Mucosa of rectum (tissue), 2 donors: ENCODE measurements at regions not wholly inside any gene's neighbourhood (a gene's known extent, or its start where the extent isn't known, plus 50 kb on each side); places are given as distances from the start of the nearest gene placed in this dataset.
"Not testable (repeated sequence)": the region's sequence is repeated elsewhere in the genome, so short reads cannot be mapped to it uniquely, and the experiment has no call there.

Experiments used
- H3K27ac ChIP-seq, 2 donors: one replicate each; pipeline ENCODE4 v1.7.0; 2013; ENCODE audit warnings: inconsistent platforms in 2 of 2, low read depth in 2 of 2, low read length in 2 of 2
- H3K27me3 ChIP-seq, 2 donors: one replicate each; pipeline ENCODE4 v1.7.0; 2013; ENCODE audit warnings: low read length in 2 of 2; ENCODE audit not compliant: control insufficient read depth in 2 of 2, insufficient read depth in 2 of 2
- H3K36me3 ChIP-seq, 2 donors: one replicate each; pipeline ENCODE4 v1.7.0; 2013; ENCODE audit warnings: low read length in 2 of 2; ENCODE audit not compliant: control insufficient read depth in 2 of 2, insufficient read depth in 2 of 2
- H3K4me1 ChIP-seq, 2 donors: one replicate each; pipeline ENCODE4 v1.7.0; 2013; ENCODE audit warnings: low read length in 2 of 2, mild to moderate bottlenecking in 1 of 2; ENCODE audit not compliant: control insufficient read depth in 2 of 2, insufficient read depth in 2 of 2
- H3K4me3 ChIP-seq, 2 donors: one replicate each; pipeline ENCODE4 v1.7.0; 2013; ENCODE audit warnings: low read length in 2 of 2
- H3K9ac ChIP-seq, 2 donors: one replicate each; pipeline ENCODE4 v1.7.0; 2013; ENCODE audit warnings: low read length in 2 of 2, low read depth in 1 of 2, mild to moderate bottlenecking in 1 of 2
- H3K9me3 ChIP-seq, 2 donors: one replicate each; pipeline ENCODE4 v1.7.0; 2013; ENCODE audit warnings: low read length in 2 of 2; ENCODE audit not compliant: control insufficient read depth in 2 of 2
- donor health status: healthy.
- donor health status: Normal muscosa, but diverticular disease.

DNA sequence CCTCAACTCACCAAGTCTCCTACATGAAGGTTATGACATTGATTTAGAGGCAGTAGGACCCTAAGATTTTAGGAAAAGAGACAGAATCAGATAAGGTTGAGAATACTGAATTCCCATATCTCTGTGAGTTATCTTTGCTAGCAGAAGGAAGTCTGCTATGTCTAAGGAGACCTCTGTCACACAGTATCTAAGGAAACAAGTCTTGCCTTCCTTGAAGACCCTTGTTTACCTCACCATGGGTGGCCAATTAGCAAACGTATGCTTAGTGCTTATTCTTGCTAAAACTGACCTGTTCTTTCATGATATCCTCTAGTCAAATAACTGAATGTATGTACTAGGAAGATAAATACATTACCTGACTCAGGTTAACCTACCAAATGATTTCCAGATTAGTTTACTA, 855.4 kb upstream of the SLITRK1 start:
- Histone ChIP-seq H3K27me3 (no peaks in the 10 kb centered on the region), H3K9ac (no peak overlapping the region)

DNA sequence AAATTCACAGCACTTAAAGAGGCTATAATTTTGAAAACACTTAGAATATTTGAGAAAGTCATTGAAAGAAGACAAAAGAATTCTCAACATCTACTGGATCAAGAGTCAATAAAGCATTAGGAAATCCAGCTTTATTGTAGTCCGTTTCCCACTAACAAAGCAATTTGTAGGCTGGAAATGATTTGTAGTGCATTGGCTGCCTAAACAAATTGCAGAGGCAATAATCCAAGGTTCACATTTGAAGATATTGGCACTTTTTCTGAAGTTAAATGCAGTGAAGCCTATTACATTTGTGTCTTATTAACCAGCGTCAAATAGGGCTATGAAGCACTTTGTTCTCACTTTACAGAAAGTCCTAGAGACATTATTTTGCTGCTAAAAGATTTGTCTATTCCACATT, 848.1 kb upstream of the SLITRK1 start:
- no peak overlapping the region for H3K9ac ChIP-seq
- H3K4me3 ChIP-seq: no peak overlapping the region
- no peaks in the 10 kb centered on the region for H3K27me3 ChIP-seq
- H3K27ac ChIP-seq: no peak overlapping the region
- H3K9me3 ChIP-seq: no peaks in the 10 kb centered on the region
- H3K4me1 ChIP-seq: no peaks in the 10 kb centered on the region
- H3K36me3 ChIP-seq: no peaks in the 10 kb centered on the region

More for the DNA sequence above, 855.4 kb upstream of the SLITRK1 start:
- Histone ChIP-seq H3K4me3 (no peak overlapping the region), H3K4me1 (no peaks in the 10 kb centered on the region), H3K36me3 (no peaks in the 10 kb centered on the region), H3K9me3 (no peaks in the 10 kb centered on the region), H3K27ac (no peak overlapping the region)

DNA sequence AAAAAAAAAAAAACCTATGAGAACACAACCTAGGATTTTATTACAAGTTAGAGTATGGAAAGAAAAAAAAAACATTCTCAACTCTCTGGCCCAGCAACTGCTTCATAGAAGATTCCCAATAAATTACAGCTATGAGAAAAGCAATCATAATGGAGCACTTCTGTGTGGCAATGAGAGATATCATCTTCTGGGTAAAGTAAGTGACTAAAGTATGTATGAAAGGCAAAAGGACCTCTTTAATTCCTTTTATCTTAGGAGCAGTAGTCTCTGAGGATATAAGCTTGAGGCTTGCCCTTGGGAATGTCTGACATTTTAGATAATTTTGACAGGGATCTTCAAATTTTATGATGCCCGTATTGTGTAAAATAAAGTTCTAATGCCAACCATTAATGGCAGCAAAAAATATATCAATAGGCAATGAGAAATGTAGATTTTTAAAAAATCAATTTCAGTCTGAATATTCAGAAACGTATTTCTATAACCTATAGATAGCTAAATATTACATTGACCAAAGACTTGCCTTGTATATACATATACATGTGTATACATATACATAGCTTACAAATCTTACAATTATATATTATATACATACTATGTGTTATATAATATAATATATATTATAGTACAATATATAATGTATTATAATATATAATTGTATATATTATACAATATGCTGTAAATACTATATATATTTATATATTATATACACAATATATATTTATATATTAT, 823.9 kb upstream of the SLITRK1 start:
- Histone ChIP-seq H3K27me3 (no peaks in the 10 kb centered on the region), H3K4me1 (no peaks in the 10 kb centered on the region), H3K36me3 (no peaks in the 10 kb centered on the region), H3K27ac (no peak overlapping the region), H3K4me3 (no peak overlapping the region), H3K9me3 (no peaks in the 10 kb centered on the region), H3K9ac (no peak overlapping the region)

DNA sequence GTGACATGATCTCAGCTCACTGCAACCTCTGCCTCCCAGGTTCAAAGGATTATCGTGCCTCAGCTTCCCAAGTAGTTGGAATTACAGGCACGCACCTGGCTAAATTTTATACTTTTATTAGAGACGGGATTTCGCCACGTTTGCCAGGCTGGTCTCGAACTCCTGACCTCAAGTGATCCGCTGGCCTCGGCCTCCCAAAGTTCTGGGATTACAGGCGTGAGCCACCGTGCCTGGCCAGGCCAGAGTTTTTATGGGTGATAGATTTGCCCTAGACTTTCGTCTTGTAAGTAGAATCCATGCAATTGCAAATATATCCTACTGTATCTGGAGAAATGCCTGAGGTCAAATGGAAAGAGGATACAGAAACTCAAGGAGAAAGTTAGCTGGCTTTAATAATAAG, 819.9 kb upstream of the SLITRK1 start:
- H3K9ac ChIP-seq: no peak overlapping the region
- H3K4me3 ChIP-seq: no peak overlapping the region
- no peaks in the 10 kb centered on the region for H3K9me3 ChIP-seq
- no peaks in the 10 kb centered on the region for H3K36me3 ChIP-seq
- H3K4me1 ChIP-seq: no peaks in the 10 kb centered on the region
- no peak overlapping the region for H3K27ac ChIP-seq
- H3K27me3 ChIP-seq: no peaks in the 10 kb centered on the region

DNA sequence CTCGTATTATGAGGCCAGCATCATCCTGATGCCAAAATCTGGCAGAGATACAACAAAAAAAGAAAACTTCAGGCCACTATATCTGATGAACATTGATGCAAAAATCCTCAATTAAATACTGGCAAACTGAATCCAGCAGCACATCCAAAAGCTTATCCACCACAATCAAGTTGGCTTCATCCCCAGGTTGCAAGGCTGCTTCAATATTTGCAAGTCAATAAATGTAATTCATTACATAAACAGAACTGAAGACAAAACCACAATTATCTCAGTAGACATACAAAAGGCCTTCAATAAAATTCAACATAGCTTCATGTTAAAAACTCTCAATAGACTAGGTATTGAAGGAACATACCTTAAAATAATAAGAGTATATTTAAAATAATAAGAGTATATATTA, 815.3 kb upstream of the SLITRK1 start:
- H3K4me1 ChIP-seq, H3K36me3 ChIP-seq, H3K9ac ChIP-seq, H3K4me3 ChIP-seq, H3K27ac ChIP-seq, H3K9me3 ChIP-seq, H3K27me3 ChIP-seq: not testable (repeated sequence)

DNA sequence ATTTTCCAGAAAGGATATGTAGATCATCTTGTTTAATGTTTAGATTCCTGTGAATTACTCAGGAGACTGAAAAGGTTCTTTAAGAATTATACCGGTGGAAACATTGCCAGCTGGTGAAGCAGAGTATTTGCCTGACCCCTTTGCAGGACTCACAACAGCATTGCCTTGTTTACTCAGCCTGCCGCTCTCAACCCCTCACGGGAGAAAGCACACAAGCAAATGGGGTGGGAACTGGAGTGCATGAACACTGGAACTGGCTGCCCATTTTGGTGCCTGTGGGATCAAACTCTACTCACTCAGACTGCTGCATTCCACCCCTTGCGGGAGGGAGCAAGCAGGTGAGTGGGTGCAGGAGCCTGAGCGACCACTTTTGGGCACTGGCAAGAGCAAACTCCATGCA, 804.7 kb upstream of the SLITRK1 start:
- H3K27ac ChIP-seq: no peak overlapping the region
- no peak overlapping the region for H3K4me3 ChIP-seq
- no peaks in the 10 kb centered on the region for H3K27me3 ChIP-seq
- H3K9ac ChIP-seq: no peak overlapping the region
- no peaks in the 10 kb centered on the region for H3K36me3 ChIP-seq
- H3K4me1 ChIP-seq: no peaks in the 10 kb centered on the region
- H3K9me3 ChIP-seq: peaks cover 0 to 5% of the 10 kb centered on the region in 2 donors

DNA sequence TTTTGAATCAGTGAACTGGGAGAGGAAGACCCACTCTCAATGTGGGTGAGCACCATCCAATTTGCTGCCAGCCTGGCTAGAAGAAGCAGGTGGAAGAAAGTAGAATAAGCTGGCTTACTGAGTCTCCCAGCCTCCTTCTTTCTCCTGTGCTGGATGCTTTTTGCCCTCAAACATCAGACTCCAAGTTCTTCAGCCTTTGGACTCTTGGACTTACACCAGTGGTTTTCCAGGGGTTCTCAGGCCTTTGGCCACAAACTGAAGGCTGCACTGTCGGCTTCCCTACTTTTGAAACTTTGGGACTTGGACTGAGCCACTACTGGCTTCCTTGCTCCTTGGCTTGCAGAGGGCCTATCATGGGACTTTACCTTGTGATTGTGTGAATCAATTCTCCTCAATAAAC, 804.2 kb upstream of the SLITRK1 start:
- Histone ChIP-seq H3K4me1 (no peaks in the 10 kb centered on the region), H3K27me3 (no peaks in the 10 kb centered on the region), H3K9ac (no peak overlapping the region), H3K27ac (no peak overlapping the region), H3K4me3 (no peak overlapping the region), H3K9me3 (peaks cover 0 to 5% of the 10 kb centered on the region in 2 donors), H3K36me3 (no peaks in the 10 kb centered on the region)

DNA sequence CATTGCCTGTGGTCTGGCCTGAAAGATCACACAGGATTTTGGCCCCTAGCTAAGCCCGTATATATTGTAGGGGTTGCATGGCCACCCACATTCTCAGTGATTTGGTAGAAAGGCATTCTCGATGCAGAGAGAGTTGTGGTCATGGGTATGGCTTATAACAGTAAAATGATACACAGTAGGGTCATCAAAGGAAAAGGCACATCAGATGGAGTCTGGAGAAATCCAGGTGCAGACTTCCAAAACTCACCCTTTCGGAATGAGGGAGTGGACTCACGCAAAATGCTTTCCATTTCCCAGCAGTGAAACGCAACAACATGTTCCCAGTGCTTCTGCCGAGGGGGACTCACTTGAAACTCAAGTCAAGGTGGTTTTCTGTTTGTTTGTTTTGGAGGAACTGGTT, 802.5 kb upstream of the SLITRK1 start:
- Histone ChIP-seq H3K27me3 (no peaks in the 10 kb centered on the region), H3K36me3 (no peaks in the 10 kb centered on the region), H3K4me1 (no peaks in the 10 kb centered on the region), H3K4me3 (no peak overlapping the region), H3K9ac (no peak overlapping the region), H3K27ac (no peak overlapping the region), H3K9me3 (peaks cover 0 to 5% of the 10 kb centered on the region in 2 donors)

DNA sequence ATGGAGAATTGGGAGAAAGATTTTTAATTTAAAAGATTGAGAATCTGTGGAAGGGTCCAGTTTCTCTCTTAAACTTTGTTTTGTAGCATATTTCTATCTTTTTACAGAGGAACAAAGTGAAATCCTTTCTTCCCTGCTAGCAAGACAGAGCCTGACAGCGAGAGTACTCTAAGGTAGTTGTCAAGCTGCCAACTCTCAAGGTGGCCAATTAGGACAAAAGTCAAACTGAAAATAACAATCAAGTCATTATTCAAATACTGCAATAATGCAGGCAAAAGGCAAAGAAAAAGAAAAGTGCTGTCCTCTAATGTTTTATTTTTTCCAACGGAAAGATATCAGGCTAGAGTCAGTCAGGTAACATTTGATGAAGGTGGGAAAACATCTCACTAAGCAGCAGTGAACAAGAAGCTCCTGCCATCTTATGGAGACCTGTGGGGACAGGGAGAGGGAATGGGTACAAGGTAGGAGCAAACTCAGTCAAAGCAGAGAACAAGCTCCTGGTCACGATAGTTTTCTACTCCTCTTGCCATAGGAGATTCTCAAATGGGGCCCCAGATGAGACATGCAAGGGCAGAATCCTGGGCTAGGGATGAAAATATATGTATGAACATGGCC, 801.9 kb upstream of the SLITRK1 start:
- H3K27ac ChIP-seq: no peak overlapping the region
- H3K36me3 ChIP-seq: no peaks in the 10 kb centered on the region
- no peak overlapping the region for H3K4me3 ChIP-seq
- H3K9ac ChIP-seq: no peak overlapping the region
- peaks cover 0 to 5% of the 10 kb centered on the region in 2 donors for H3K9me3 ChIP-seq
- H3K4me1 ChIP-seq: no peaks in the 10 kb centered on the region
- no peaks in the 10 kb centered on the region for H3K27me3 ChIP-seq

DNA sequence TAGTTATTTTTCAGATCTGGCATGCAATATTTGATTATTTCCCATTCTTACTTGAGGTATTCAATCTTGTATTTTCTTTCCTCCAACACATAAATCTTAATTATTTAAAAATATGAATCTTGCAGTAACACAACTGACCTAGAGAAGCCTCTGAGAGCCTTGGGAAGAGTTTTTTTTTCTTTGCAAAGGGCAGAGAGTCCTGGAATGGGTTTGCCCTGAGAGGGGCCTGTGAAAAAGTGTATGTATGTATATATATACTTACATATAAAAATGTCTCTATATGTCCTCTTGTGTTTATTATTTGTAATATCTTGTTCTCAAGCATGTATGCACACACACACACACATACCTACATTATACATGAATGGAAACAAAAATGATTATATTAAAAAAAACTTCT, 801.2 kb upstream of the SLITRK1 start:
- peaks cover 0 to 5% of the 10 kb centered on the region in 2 donors for H3K9me3 ChIP-seq
- no peaks in the 10 kb centered on the region for H3K4me1 ChIP-seq

More for the DNA sequence above, 801.2 kb upstream of the SLITRK1 start:
- no peak overlapping the region for H3K9ac ChIP-seq
- H3K27ac ChIP-seq: no peak overlapping the region
- H3K27me3 ChIP-seq: no peaks in the 10 kb centered on the region
- no peaks in the 10 kb centered on the region for H3K36me3 ChIP-seq
- H3K4me3 ChIP-seq: no peak overlapping the region
